Activated CD8-positive, alpha-beta memory T cell treated with anti-CD3 and anti-CD28 coated beads, Interleukin-2, amount 50 U/mL, for 24 hours (primary cell): ENCODE measurements at regions not wholly inside any gene's neighbourhood (a gene's known extent, or its start where the extent isn't known, plus 50 kb on each side); places are given as distances from the start of the nearest gene placed in this dataset.

Experiments used
- DNase-seq: peaks from one replicate; pipeline ENCODE4 v3.0.0-alpha.2; 2020; ENCODE audit errors: extremely low read depth

GRCh38 chr20:4513720-4514119 lies 172.5 kb upstream of the PRNP start:
- no peak for DNase-seq

- DNase-seq = no peak
Measured at GRCh38 chr20:4512891-4513550, 173.2 kb upstream of the PRNP start.

GRCh38 chr20:4511776-4512175 lies 174.5 kb upstream of the PRNP start:
- DNase-seq = no peak

GRCh38 chr20:4509825-4510522 lies 176.3 kb upstream of the PRNP start:
- DNase-seq = no peak

- DNase-seq = no peak
Measured at GRCh38 chr20:4508773-4509172, 177.5 kb upstream of the PRNP start.

DNA sequence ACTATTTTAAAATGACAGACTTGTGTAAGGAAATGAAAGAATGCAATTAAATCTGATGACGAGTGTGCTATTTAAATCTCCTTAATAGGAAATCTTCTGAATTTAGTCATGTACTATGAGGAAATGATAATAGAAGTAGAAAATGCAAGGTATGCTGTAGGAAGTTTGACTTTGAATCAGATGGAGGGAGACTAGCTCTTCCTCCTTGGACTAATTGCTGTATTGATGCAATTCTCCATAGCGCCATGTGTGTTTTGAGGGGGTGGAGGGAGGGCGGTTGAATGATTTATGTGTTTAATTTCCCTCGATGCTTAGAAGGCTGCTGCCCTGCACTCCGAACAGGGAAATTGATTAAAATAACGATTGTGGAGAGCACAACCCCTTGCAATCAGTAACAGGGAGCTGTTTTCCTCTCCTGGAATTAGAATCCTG lies 179.0 kb upstream of the PRNP start:
- DNase-seq = no peak

GRCh38 chr20:4504814-4505213 lies 181.4 kb upstream of the PRNP start:
- DNase-seq = no peak

DNA sequence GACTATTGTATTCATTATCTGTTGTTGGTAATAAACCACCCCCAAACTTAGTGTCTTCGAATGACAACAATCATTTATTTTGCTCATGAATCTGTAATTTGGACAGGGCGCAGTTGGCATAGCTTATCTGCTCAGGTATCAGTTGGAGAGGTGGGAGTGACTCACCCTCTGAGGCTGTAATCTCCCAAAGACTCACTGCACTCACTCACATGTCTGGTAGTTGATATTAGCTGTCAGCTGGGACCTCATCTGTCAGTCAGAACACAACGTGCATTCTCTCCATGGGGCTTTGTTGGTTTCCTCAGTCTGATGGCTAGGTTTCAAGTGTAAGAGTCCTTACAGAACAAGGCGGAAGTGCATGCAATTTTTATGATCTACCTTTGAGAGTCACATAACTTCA lies 183.5 kb upstream of the PRNP start:
- DNase-seq = no peak

GRCh38 chr20:4493386-4493785 lies 192.9 kb upstream of the PRNP start:
- no peak for DNase-seq

DNA sequence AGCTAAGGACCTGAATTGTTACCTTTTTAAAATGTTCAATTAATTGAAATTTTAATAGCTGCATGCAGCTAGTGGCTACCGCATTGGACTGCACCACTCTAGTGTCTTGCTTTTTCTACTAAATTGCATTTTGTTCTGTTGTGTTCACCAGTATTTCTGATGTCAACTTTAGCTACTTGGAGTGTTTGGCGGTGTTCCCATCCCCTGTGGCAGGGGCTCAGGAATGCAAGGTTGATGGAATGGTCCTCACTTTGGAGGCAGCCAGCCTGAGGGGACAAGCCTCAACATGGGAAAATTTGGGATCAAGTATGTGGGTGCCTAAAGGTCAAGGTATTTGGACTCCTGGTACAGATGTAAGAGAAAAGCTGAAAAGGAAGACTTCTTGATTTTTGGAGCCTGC lies 194.6 kb upstream of the PRNP start:
- no peak for DNase-seq

DNA sequence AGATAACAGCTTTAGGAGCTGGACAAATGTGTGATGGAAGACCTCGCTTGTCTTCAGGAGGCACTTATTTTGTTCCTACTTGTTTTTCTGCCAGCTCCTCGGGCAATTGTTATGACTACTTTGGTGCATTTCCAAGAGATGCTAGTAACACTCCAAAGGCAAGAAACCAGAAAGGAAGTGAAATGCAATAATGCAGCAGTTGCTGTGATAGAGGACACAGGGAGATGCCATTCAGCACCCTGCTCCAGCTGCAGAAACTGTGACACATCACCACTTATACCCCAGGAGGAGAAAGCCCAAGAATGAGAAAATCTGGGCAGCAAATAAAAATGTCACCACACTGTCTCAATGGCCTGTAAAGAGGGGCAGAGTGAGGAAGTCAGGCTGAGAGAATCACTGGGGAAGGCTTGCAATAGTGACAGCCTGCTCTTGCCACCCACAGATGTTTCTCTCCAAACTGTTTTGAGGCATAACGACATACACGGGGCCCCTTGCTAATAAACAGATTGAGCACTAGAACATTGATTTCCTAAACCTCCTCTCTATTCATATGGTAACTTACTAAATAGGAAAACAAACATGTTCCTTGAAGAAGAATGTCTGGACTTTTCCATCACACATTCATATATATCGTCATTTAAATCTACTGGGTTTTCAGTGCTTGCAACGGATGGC lies 195.5 kb upstream of the PRNP start:
- no peak for DNase-seq

- DNase-seq = no peak
Measured at GRCh38 chr20:4490045-4490444, 196.2 kb upstream of the PRNP start.

- no peak for DNase-seq
Measured at GRCh38 chr20:4488407-4489339, 197.6 kb upstream of the PRNP start.

DNA sequence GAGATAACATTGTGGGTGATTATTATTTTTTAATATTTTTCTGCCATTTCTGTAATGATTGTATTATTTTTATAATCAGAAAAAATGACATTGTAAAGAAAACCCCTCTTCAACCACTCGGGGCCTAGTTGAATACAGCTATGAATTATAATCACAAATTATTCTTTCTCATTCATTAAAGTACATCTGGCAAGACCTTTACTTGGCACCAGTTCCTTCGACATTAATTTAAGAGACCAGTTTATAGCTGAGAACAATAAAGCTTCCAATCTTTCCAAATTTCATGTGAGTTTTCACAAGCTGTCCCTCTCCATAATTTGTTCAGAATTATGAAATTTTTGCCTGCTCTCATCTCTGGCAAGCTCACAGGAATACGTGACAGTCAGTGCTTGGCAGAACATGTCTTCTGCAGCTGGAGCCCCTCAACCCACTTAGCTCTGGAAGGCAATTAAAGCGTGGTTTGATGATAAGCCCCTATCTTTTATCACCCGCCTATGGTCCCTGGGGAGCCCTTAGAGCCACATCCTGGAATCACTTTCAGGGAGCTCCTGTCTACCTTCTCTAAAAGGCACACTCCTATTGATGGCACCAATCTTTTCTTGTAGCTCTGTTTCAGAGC lies 201.8 kb upstream of the PRNP start:
- DNase-seq = no peak

DNA sequence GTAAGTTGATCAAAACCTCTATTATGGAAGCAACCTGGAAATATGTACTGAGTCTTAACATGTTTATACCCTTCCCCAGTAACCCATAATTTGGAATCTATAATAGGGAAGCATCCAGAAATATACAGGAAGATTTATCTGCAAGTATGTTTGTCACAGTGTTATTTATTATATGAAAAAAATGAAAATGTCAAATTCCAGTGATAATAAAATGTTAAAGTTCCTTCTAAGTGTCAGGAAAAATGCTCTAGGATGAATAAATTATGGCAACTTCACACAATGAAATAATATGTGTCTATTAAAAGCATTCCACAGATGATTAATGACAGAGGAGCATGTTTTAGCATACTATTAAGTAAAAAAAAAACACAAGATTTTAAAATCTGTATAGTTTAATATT lies 202.3 kb upstream of the PRNP start:
- DNase-seq = no peak

- no peak for DNase-seq
Measured at GRCh38 chr20:4483486-4483885, 202.8 kb upstream of the PRNP start.

DNA sequence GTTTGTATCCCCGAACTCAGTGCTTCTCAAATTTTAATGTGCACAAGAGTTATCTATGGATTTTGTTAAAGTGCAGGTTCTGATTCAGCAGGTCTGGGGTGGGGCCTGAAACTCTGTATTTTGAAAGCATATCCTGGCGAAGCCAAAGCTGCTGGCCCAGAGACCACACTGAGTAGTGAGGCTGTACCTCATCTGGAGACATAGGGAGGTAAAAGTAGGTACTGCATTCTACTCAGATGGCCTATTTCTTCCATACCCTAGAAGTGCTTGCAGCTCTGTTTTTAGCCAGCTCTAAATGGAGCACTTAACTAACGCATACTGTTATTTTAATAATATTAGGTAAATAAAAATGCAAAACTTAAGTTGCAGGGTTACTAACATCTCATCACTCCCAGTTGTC lies 206.2 kb upstream of the PRNP start:
- DNase-seq = no peak

DNA sequence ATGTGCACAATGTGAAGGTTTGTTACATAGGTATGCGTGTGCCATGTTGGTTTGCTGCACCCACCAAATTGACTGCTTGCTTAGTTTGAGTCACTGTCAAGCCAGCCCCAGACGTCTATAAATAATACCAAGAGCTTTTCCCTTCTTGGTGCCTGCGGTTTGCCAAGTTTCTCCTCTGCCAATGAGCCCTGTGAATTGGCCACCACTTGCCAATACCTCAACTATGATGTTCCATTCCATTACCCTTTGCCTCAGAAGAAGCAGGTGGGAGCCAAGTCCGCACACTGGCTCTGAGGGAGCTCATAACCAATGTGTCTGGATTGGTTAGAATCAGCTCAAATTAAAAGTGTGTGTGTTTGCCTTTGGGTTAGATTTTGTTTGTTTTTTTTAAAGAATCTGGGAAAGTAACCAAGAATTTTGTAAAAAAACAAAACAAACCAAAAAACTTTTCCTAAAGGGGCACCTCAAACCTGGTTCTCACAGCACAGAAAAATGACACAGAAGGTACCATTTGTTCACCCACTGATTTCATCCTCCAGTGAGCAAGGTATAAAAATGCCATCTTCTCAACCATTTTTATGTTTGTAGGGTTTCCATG lies 209.3 kb upstream of the PRNP start:
- DNase-seq = no peak

DNA sequence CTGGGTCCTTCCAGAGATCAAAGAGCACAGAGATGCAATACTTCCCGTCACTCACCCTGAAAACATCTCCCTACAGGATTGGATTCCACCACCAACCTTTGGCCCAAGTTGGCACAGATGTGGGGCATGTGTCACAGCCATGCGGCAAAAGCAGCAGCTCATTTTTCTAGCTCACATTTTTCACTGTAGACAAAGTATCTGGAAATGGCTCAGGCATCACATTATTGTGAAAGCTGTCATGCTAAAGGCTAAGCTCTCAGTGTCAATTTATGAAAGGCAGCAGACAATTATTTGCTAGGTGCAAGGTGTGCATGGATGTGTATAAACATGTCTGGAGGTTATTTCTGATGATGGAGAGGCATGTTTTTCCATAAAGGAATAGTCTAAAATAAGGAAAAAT lies 213.3 kb upstream of the PRNP start:
- DNase-seq = no peak

GRCh38 chr20:4471221-4471620 lies 215.0 kb upstream of the PRNP start:
- DNase-seq = no peak

DNA sequence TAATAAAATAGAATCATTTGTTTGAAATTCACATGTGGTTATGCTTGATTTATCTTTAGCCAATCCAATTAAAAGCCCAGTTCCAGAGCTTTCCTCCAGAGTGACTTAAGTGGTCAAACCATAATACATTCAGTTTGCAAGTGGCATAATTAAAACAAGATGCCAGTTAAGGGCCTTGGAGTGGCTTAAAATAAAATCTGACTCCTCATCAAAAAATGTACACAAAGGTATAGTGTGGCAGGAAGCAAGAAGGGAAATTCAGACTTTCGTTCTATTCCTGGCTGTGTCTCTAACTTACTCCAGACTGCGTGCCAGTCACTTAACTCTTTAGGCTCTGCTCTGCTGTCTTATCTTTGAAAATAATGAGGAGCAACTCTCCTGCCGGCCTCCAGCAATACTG lies 215.9 kb upstream of the PRNP start:
- no peak for DNase-seq
